Testis (tissue), 2 donors: ENCODE measurements at regions not wholly inside any gene's neighbourhood (a gene's known extent, or its start where the extent isn't known, plus 50 kb on each side); places are given as distances from the start of the nearest gene placed in this dataset.

Experiments
- CTCF ChIP-seq, 3 experiments: fragments of 450-650 bp in 2 of 3; fragments of 200-600 bp in 1 of 3; sonication (generic) in 1 of 3; IDR thresholded peaks; one replicate each; pipeline ENCODE4 v1.5.1; 2016 to 2019; ENCODE audit warnings: antibody characterized with exemption in 3 of 3, mild to moderate bottlenecking in 2 of 3, moderate library complexity in 1 of 3
- POLR2A ChIP-seq: fragments of 450-650 bp; IDR thresholded peaks from one replicate; pipeline ENCODE4 v1.6.1; 2017; ENCODE audit warnings: antibody characterized with exemption, mild to moderate bottlenecking, moderate library complexity

- TF ChIP-seq CTCF (IDR thresholded peaks at IDR 0.05): no peak
- TF ChIP-seq POLR2A: no peak
Measured at GRCh38 chr13:44174769-44175425, 198.7 kb upstream of the SERP2 start.
